HG02678 (cell line): ENCODE measurements at regions not wholly inside any gene's neighbourhood (a gene's known extent, or its start where the extent isn't known, plus 50 kb on each side); places are given as distances from the start of the nearest gene placed in this dataset.

Experiments
- ATAC-seq: cut with Tn5 transposase; IDR thresholded peaks from one replicate; pipeline ENCODE4 v1.9.1; 2021; ENCODE audit warnings: mild to moderate bottlenecking, moderate library complexity; ENCODE audit not compliant: unreplicated experiment

DNA sequence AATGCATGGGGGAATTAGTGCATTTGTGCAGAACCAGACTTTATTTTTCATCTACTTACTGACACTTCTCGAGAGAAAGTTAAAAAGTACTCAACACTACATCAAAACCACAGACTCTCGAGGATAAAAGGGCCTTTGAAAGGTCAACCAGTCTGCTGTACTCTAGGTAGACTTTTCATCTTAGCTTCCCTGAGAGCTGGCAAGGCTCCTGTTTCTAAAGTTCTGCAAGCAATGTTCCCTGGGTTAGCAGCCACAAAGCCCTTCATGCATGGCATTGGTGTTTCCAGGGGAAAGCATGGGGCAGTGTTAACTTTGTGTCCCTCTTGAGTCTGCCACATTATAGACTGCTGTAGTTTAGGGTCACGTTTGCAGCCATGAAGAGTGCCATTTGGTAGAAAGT lies 106.4 kb upstream of the PFN2 start:
- ATAC-seq, result no peak

DNA sequence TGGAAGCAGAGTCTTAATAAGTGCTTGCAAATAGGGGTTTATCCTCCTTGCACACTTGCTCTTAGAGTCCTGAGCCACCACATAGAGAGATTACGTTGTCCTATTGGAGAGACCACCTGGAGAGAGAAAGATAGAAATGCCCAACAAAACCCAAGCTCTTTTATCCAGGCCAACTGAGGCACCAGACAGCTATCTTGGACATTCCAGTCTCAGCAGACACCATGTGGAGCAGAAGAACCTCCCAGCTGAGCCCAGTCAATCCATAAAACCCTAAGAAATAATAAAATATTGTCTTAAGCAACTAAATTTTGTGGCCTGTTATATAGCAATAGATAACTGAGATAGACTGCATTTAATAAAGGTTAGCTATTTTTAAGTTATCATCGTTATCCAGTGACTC lies 105.7 kb upstream of the PFN2 start:
- ATAC-seq, result no peak

DNA sequence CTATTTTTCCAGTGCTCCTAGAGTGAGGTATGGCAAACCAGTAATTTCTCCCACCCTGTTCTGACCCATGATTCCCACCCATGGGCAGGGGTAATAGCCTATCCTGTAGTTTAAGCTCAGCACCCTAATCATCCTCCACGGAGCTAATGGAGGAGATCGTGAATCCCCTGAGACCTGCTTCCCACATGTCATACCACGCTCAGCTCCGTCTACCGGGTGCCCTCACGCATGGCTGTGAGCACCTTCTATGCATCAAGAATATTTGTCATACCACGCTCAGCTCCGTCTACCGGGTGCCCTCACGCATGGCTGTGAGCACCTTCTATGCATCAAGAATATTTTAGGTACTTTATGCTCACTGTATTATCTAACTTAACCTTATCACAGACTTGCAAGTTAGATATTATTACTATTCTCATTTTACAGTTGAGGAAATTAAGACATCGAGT lies 104.7 kb upstream of the PFN2 start:
- ATAC-seq, result no peak

DNA sequence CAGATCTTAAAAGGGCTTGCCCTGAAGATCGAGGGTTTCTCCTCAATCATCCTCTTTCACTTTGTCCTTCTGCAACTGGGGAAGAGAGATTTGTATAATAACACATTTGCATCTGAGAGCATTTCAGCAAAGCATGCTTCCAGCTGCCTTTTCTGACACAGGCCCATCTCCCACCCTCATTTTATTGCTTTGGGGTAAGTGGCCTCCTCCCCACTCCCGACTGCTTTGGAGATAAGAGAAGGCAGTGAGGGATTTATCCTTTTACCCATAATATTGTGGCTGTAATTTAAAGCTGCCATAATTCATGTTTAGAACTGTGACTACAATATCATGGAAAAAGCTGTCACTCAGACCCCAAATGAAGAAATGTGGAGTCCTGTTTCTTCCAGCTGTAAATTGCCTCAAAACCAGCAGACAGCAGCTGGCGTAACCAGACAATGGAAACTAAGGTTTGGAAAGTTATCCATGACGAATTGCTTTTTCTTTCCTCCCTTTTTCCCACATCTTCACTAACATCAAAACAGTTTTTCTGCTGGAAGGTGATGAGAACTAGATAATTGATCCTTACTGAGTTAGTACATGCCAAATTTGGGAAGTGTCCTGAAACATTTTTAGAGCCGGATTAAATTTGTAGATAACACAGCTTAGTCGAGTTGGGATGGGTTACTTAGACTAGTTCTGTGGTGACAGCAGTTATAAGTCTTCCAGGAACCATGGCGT lies 104.2 kb upstream of the PFN2 start:
- peak; percentile 57 for ATAC-seq

DNA sequence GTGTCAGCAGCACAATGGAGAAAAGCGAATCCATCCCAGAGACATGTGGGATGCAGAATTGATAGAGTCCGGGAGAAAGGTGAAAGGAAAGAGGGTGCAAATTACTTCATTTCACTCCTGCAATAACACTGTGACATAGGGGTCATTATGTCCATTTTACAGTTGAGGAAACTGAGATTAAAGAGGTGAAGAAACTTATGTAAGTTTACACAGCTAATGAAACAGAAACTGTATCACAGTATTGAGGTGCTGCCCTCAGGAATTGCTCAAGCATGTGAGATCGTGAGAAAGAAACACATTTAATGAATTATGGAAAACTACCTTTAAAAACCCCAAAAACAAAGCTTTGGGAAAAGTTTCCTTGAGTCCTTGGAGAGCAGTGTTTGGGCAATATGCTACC lies 103.6 kb upstream of the PFN2 start:
- peak; percentile 43 for ATAC-seq

DNA sequence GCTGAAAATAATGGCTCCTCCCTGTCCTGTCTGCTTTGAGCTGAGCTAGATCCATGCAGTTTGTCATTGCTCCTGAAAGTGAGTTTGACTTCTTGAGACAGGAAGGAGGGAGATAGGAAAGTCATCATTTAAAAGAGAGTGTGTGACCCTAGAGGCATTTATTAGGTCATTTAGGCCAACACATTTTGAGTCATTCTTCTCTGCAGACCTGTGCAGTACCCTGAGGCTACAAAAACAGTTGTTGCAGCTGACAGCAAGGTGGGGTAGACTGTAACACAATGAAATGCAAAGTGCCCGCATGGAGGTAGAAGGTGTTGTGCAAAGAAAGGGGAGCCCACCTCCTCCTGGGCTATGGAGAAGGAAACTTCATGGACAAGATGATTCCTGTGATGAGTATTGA lies 102.8 kb upstream of the PFN2 start:
- no peak for ATAC-seq

DNA sequence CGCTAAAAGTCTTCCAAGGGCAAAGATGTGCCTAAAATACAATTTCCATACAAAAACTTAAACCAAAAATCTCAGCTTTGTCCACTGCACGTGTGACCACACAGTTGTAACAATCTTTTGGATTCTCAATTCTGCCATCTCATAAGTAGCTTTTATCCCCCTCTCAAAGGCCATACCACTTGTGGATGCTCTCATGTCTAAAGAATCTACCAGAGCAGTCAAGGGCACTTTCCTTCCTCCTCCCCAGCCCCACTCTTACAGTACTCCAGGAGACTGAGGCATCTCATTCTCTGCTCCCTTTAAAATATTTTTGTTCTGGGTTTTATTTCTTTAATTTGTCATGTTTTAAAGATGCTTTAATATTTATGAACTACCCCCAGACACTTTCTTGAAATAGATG lies 102.3 kb upstream of the PFN2 start:
- no peak for ATAC-seq

DNA sequence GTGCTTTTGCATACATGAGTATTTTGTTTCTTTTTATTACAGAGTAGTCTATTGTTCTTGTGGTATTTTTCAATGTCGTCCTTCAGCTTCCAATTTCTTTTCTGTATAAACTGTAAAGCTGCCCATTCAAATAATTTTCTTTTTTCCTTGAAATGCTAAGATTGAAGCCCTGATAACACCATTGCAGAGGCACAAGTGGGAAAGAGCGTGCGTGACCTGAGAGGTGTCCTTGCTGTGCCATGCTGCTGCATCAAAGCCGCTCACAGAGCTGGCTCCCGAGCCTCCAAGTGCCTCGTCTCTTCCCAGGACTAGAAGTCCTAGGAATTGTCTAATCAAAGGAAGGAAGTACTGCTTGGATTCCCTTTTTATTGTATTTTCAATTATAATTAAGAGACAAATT lies 101.9 kb upstream of the PFN2 start:
- no peak for ATAC-seq

DNA sequence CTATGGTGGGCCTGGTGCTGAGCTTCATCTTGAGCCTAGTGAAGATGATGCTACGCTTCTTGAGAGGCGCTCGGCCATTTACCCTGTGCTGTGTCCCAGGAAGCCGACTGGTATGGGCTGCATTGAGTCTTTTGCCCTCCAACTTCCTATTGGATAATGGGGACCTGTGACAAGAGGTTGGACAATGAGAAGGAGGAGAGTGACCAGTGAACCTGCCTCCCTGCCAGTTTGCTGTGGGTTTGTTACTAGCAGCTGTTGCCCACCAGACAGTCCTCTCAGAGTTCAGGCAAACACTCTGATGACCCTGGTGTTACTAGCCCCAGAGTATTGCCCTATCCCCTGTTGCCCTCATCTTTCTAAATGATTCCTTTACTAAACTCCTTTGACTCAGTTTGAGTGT lies 99.6 kb upstream of the PFN2 start:
- no peak for ATAC-seq

DNA sequence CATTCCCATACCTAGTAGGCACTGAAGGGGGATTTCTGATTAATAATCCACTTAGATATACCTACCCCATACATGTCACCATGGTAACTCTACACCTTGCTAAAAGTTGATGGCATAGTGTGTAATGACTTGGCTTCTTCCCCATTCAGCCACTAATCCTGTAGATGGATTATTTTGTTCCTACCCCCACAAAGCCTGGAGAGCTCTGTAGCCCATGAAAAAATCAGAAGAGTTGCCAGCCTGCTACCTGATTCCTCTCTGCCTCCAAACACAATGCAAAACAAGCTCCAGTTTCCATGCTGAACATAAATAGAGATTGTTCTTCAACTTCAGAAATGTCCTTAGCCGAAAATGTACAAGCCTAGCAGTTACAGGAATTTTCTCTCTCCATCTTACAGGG lies 98.9 kb upstream of the PFN2 start:
- no peak for ATAC-seq

DNA sequence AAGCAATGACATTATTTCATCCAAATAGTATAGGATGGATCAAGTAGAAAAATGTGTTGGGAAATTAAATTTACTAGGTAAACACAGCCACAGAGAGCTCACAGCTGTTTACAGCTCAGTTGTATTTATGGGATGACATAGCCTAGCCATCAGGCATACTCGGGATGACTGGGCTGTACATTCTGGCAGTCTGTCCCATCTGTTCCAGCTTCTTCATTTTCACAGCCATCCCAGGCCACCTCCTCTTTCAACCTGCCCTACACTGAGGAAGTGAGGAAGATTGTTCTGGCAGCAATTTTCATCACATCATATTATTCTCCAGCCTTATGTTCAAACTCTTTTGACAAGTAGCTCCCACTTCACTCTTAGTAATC lies 98.4 kb upstream of the PFN2 start:
- ATAC-seq, result no peak

DNA sequence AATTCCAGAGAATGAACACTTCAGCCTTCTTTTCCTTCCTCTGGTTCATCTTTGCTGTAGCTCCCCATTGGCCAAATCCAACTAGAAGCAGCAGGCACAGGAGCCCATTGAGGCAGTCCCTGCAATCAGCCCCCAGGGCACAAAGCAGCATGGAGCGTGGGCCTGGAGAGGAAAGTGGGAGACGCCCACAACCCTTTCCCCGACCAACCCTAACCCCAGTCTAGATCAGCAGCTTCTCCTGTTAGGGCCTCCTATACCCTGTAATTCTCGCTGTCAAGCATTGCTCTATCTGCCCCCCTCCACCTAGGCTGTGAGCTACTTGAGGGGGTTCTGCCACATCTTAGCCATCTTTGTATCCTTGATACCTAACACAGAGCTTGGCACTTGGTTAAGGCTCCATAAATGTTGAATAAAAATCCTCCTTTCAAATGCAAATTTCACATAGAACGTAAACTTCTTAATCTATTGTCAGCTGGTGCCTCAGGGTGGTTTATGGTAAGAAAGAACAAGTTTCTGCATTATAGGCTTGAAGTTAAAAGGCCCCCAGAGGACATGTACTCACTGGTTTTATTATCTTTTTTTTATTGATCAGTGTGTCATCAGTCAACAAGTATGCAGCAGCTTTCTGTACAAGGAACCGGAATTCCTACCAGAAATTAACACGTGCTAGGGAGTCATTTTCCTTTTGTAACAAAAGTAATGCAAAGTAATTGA lies 97.9 kb upstream of the PFN2 start:
- no peak for ATAC-seq

DNA sequence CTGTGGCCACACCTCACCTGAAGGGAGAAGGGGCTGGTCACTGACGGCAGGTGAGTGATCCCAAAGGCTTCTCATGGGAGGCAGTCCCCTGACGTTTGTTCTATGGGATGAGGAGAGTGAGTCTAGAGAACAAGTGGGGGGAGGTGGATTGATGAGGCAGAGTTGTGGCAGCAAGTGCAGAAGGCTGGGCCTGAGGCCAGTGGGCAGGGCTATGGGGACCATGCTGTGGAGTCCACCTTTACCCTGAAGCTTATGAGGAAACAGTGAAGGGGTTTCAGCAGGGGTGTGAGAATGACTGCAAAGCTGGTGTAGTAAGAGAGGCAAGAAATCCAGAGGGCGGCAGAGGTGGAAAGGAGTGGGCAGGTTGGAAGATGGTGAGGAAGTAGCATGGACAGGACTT lies 96.9 kb upstream of the PFN2 start:
- ATAC-seq, result no peak

DNA sequence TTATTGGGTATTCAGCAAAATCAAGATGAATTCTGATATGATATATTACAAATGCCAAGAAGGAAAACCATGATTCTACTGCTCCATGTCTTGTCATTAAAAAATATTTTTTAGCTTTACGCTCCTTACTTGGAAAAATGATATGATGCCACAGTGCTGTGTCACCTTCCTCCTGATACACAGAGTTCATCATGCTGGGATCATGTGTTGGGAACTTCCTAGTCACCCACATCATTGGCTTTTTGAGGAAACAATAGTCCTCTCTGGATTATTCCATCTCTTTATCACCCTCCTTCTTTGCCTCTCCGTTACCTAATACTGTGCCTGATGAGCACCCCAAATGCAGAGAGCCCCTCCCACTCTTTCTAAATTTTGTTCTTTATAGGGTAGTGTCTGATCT lies 94.3 kb upstream of the PFN2 start:
- ATAC-seq, result no peak

DNA sequence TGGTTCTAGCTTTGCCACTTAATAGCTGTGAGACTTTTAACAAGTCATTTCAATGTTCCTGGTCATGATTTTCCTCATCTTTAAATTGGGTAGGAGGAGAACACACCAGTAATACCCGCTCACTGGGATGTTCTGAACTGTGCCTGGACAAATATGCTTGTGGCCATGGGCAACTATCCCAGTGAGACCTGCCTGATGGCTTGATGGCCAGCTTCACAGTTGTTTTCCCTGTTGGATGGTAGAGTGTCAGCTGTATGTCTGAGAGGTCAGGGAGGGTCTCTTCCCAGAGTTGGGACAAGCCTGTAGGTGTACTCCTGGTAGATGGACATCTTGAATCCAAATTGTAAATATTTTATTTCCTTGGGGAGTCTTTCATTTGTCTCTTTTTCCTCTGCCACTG lies 92.5 kb upstream of the PFN2 start:
- no peak for ATAC-seq

DNA sequence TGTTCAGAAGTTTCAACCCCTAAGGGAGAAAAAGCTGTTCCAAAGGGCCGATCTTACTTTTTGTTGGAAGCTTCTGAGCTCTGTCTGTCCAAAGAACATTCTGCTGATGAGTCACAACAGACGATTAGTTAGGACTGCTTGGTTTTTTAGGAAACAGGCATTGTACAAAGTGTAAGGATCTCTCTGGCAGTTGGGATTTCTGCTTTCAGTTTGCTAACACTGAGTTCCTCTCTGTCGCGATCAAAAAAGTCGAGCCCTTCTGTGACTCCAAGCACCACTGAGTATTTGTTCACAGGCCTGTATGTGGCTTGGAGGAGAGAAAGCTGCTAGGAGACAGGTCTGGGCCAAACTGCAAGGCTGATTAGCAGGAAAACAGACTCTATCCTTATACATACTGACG lies 91.8 kb upstream of the PFN2 start:
- ATAC-seq, result no peak

DNA sequence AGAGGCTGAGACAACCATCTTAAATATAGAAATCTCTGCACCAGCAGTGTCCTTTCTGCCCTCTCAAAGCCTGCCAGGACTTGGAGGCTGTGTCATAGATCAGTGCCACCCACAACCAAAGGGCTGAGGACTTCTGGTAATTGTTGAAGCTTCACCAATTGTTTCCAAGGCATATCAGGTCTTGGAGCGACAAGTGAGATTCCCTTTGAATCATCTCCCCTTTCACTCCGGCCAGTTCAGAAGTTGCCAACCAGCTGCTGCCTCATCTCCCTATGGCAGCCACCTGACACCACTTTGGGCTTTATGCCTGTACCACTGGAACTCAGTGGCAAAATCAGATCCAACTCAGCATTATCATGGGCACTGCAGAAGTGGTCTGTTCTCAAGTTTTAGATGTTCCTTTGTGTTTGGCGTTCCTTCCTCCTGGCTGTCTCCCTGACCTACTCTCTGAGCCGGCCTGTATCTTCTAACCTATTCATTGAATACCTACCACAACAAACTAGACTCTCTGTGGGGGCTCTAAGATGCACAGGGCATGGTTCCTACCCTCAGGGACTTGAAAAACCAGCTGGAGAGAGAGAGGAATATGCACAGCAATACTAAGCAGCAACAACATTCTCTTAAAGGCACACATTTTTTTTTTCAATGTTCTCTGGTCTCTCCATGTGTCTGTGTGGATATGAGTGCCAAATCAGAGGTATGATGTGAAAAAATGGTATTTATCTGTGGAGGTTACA lies 90.8 kb upstream of the PFN2 start:
- ATAC-seq, result no peak

DNA sequence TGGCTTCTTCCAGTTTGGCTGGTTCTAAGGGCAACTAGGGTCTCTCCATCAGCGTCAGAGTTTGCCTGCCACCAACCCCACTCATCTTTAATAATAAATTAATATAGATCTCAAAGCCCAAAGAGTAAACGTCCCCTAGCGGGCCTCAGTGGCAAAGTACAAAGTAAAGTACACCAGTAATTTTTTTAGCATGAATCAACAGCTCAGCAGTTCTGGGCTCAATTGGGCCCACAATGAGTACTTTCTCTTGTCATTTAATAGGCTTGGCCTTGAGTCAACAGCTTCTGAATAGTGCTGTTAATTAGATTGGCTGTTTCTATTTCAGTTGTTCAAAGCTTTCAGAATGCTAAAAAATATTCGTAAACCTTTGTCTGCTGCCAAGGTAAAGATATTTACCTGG lies 89.0 kb upstream of the PFN2 start:
- no peak for ATAC-seq

DNA sequence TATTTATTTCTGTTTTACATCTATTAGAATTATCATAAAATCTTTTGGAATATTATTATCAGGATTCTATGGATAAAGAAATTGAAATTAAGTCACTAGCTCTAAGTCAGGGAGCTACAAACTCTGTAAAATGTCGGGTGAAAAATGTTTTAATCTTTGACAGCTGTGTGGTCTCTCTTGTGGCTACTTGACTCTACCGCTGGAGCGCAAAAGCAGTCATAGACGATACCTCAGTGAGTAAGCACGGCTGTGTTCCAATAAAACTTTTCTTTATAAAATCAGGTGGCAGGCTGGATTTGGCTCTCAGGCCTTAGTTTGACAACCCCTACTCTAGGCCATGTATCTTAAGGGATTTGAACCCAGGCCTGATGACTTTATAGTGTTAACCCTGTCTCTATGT lies 88.5 kb upstream of the PFN2 start:
- no peak for ATAC-seq

DNA sequence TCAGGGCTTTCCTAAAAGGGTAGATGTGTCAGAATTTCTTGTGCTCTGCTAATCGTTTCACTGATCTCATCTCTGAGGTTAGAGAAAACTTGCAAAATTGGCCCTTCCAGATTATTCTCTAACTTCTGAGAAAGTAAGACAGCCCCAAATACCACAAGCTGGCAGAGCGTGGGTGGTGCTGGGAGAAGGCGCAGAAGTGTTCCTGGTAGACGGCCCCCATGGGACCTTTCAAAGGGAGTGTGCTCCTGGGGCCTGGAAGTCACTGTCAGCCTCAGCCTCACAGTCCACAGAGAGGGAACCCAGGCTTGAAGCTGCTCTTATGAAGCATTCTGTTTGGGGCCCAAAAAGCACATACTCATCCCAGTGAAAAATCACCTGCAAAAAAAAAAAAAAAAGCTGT lies 86.5 kb upstream of the PFN2 start:
- no peak for ATAC-seq

DNA sequence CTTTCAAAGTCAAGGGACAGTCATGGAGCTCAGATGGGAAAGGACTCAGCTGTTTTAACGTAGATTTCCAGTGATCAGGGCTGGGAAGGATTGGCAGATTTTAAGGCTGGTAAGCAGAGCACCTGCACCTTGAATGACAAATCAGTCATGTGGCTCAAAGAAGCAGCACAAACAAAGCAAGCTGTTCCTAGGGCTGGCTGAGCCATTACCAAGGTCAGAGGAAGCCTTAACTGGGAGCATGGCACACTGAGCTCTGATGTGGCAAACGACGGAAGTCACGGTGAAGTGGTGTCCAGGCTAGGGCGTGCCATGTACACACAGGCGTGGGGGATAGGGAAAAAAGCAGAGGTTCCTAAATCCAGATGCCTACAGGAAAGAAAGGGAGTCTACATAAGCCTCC lies 84.6 kb upstream of the PFN2 start:
- ATAC-seq, result no peak

DNA sequence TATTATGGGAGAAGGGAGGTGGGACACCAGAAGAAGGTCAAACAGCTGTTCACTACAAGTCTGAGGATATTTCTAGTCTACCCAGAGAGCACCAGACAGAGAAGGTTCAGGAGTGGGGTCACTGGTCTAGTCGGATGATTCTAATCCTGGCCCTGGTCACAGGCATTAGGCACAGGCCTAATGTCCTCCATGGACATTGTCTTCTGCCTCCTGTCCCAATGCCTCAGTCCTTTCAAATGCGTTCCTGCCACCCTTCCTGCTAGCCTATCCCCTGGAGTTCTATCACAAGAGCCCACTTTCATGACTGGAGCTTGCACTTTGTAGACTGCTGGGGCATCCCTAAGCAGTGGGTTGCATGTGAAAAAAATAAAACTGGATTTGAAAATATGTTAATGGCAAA lies 83.9 kb upstream of the PFN2 start:
- ATAC-seq, result no peak
